NCI-H128 (cell line): ENCODE measurements at regions not wholly inside any gene's neighbourhood (a gene's known extent, or its start where the extent isn't known, plus 50 kb on each side); places are given as distances from the start of the nearest gene placed in this dataset.
"Not testable (repeated sequence)": the region's sequence is repeated elsewhere in the genome, so short reads cannot be mapped to it uniquely, and the experiment has no call there.

Experiments
- DNase-seq: peaks from one replicate; lab custom pipeline; 2025; ENCODE audit not compliant: unreplicated experiment; lab: John Stamatoyannopoulos, UW

DNA sequence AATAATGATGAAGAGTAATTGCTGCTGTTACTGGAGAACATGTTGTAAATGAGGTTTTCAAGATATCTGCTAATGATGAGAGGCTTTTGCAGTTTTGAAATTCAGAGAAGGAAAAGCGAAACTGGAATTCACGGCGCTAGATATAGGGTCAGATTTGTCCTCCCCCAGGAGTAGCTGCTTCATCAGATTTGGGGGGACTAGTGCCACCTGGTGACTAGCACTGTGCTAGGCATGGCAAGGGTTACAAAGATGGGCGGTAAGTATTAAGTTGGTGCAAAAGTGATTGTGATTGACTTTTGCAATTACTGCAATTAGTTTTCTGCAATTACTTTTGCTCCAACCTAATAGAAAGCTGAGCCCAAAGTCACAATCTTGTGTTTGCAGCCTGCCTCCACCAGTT, 879.9 kb upstream of the TENM4 start:
- no peak for DNase-seq

DNA sequence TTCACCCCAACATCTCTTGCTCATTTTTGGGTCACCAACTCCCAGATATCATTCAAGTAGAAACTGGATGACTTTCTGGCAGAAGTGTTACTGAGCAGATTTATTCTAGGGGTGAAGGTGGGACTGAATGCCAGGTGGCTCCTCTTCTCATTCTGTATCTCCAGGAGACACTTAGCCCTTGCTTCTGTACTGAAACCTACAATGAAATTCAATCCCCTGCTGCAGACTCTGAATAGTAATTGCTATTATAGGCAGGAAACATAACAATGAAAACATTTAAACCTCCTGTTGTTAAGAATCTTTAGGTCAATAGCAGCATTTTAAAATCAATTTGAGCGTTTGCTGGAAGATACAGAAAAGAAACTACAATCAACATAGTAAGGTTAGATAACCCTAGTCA, 879.4 kb upstream of the TENM4 start:
- peak; percentile 23 for DNase-seq

DNA sequence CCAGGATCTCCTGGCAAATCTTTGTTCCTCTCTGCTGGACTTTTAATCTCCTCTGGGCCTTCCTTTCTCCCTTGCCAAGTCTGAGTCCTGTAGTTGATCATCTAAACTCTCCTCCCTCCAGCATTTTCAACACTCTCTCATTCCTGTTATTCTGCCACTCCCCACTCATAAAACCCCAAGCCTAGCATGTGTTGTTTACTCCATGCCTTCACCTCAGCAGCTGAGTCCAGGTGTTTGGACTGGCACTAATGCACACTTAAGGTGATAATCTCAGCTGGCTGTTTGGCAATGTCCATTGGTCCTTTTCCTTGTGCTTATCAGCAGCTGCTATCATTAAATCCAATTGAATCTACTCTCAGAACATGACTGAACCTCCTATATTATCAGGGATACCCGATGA, 876.8 kb upstream of the TENM4 start:
- no peak for DNase-seq

DNA sequence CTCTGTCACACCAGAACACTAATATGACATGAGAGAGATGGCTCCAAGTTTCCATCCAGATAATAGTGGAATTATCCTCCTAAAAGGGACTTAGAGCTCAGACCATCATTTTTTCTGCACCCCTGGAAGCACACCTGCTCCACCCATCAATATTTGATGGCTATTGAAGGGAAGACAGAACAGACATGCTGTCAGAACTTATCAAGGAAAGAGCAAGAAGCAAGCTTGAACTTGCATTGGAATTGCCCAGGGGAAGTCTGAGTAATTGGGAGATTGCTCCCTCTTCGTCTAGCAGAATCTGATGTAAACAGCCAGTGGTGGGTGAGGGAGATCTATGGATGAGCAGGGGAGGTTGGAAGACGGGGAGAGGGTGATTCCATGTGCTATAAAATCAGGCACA, 874.4 kb upstream of the TENM4 start:
- DNase-seq, result no peak

DNA sequence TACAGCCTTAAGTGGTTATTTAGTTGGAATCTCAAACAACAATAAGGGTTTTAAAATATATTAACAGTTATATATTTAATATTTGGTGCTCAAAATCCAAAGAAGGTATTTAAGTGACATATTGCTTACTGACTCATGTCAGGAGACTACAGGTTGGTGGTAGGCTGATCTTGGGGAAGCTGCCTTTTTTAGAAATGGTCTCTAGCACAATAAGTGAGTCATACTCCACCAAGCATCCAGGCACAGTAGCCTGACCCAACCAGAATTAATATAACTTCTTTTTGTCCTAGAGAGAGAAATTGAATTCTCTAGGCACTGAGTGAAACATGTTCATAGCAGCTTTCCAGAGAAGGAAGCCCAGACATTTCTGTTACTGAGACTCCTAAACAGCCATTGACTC, 868.5 kb upstream of the TENM4 start:
- no peak for DNase-seq

DNA sequence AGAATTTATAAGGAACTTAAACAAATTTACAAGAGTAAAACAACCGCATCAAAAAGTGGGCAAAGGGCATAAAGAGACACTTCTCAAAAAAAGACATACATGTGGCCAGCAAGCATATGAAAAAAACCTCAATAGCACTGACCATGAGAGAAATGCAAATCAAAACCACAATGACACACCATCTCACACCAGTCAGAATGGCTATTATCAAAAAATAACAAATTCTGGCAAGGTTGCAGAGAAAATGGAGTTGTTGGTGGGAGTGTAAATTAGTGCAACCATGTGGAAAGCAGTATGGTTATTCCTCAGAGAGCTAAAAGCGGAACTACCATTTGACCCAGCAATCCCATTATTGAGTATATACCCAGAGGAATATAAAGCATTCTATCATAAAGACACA, 866.8 kb upstream of the TENM4 start:
- no peak for DNase-seq

DNA sequence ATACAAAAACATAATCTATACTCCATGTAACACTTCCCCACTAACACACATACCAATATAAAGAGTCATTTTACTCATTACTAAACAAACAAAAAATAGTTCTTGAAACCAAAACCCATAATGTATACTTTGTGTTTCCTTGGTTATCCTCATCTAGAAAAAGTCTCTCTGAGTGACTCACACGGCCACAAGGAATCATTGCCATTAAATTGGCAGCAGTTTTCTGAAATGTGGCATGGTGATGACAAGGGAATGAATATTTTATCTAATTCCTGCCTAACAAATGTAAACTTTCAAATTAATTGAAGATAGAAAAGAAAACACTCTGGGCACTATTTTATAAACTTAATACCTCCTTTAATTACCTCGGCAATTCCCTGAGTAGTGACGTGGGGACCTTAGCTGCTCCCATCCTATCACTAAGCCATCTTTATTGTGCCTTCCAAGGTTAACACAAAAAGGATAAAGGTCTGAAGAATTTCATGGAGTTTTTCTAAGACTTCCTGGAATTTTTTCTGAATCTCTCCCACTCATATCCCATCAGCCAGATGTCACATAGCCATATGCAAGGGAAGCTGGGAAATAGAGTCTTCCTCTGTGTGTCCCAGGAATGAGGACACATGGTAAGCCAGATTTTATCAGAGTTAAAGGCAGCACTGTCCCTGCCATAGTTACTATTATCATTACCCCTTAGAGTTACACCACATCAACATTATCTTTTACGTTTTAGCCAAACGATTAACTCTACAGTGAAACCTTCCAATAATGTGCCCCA, 857.2 kb upstream of the TENM4 start:
- no peak for DNase-seq

DNA sequence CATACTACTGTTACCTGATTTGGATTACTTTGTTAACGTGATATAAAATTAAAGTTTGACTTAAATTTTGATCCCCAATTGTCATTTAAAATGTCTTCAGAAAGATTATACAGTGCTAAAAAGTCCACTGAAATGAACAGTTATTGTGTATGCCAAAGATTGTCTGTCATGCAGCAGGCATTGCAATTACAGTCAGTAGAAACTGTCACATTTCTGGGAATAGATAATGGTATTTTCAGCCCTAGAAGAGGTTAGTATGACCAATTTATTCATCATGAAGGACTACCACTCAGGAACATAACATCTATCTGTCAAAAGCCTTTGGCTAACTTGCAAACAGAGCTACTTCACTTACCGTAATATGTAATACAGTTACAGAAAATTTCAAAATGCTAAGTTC, 852.5 kb upstream of the TENM4 start:
- DNase-seq, result no peak

DNA sequence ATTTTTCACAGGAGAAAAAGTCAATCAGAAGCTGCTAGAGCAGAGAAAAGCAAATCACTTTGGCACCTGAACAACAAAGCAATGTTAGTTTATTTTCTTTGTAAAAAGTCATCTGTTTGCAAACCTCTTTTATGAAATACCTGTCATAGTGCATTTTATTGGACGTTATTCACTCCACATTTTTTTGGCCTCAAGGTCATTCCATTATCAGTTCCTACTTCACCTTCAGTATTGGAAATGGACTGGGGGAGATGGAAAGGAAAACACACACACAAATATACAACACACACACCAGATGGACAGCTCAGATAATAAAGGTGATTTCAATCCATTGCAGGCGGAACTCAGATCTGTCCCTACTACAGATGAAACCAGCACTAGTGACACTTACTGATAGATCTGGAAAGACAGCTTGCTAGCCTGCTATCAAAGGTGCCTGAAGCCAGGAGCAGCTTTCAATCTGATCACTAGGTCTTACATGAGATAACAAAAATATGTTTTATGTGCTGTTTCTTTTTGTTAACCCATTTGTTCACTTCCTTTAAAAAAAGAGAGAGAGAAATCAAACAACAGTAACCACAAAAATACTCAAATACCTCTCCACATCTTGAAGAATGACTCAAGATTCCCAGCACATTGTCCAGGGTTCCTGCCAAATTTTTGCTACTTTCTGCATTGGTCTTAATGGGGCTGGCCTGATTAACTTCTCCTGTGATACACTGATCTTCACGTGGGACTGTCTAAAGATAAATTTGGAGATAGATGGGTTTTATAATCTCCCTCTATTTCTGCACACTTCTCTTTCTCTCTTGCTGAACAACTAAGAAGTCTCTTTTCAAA, 844.3 kb upstream of the TENM4 start:
- no peak for DNase-seq

DNA sequence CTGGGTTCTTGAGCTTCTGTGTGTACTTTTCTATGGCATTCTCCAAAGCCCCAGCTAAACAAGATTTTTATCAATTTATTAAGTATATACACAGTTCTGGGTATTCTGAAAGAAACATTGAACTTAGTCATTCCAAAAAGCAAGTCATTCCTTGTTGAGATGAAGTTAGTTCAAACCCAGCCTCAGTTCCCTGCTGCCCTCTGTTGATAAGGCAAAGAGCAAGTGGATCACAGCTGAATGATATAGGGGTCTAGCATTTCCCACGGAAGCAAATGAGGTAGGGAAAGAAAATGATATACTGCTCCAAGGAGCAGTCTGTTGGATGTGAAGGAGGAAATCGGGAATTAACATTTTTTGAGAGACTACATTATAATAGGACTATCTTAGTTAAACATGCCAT, 841.8 kb upstream of the TENM4 start:
- no peak for DNase-seq

DNA sequence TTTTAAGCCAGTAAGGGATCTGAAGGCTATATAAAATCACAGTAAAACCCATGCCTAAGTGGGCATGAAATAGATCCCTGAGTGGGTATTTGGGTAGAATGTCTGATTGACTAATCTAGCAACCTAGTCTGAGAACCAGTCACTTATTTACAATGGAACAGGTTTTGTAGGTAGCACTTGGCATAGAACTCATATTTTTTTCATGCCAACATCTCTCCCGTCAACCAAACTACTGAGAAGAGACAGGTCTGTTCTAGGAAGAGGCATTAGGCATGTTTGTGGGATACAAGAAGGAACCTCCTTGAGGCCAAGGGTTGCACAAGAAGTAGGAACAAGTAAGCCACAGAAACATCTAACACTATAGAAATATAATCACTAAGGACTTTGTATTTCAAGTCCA, 840.4 kb upstream of the TENM4 start:
- DNase-seq, result no peak

DNA sequence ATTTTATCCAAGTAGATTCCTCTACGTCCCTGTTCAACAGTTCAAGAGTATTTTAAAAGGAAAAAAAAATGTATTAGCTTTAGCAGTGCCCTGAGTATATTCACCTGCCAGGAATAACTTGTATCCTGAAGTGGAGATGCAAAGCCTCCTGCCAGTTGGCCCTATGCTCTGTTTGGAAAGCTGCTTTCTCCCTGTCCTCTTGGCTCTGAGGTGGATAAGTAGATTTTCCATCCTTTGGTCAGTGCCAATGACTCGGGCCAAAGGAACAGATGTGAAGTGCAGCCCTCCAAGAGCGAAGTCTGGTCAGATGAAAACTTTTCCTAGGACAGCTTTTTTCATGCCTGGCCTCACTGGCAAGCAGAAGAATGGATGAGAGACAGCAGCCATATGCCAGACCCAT, 839.9 kb upstream of the TENM4 start:
- no peak for DNase-seq

DNA sequence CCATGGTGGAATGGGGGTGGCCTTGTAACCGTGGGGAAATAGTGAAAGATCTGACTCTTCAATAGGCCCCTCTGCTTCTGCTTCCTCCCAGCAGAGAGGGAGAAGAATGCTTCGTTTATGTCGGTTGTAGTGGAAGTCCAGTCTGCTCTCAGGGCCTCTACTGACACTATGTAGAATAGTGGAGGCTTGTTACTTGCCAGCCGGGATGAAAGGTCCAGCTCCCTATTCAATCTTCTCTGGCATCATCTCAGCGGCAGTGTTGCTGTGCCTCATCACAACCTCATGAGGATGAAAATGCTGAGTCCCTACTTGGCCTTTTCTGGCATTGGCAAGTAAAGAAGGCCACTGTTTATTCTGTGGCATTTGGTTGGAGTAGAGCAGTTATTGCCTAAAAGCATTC, 820.9 kb upstream of the TENM4 start:
- no peak for DNase-seq

DNA sequence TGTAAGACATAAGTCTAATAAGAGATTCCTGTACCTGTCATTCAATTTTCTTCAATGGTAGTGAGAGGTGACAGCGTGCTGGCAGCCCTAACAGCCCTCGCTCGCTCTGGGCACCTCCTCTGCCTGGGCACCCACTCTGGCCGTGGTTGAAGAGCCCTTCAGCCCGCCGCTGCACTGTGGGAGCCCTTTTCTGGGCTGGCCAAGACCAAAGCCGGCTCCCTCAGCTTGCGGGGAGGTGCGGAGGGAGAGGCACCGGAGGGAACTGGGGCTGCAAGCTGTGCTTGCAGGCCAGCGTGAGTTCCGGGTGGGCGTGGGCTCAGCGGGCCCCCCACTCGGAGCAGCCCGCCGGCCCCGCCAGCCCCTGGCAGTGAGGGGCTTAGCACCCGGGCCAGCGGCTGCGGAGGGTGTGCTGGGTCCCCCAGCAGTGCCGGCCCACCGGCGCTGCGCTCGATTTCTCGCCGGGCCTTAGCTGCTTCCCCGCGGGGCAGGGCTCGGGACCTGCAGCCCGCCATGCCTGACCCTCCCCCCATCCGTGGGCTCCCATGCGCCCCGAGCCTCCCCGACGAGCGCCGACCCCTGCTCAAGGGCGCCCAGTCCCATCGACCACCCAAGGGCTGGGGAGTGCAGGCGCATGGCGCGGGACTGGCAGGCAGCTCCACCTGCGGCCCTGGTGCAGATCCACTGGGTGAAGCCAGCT, 816.6 kb upstream of the TENM4 start:
- DNase-seq, result not testable (repeated sequence)

DNA sequence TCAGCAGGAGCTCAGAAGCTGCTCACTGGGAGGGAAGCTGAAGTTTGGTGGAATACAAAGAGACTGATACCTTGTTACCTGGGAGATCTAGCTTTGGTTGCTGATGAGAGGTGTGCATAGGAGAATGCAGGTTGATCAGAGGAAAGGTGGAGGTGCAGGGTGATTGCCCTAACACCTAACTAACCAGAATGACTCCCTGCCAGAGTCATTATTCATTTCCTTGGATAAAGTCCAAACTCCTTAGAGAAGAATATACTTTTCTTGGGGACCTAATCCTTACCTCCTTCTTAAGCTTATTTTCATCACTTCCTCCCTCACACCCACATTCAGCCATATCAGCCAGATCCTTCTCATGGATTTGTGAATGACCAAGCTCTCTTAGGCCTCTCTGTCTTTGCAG, 814.2 kb upstream of the TENM4 start:
- DNase-seq, result no peak

DNA sequence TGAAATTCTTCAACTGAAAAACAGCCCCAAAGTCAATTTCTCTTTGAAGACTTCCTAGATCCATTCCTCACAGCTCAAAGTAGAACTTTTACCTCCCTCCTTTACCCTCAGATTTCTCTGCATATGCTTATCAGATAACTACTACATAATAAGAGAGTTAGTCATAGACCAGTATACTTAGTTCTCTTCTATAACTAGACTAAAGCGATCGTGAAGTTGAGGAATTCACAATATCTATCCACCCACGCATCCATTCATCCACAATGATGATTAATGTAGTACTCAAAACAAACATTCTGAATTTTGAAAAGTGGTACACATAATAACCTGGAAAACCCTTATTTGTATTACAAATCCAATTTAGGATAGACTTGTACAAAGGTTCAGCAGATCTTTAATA, 800.9 kb upstream of the TENM4 start:
- DNase-seq, result no peak

DNA sequence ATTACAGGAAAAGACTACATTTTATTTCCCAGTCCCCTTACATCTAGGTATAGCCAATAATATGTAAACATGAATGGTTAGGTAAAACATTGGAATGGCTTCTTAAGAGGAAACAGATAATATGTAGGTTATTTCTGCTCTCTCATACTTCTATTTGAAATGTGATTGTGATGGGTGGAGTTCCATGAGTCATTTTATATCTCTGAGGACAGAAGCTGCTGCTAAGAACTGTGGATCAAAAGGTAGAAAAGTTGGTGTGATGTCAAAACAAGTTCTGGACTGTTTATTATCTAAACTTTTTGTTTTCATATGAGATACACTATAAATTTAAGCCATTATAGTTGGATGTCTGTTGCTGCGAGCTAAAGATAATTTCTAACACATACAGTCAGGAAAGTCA, 799.4 kb upstream of the TENM4 start:
- DNase-seq, result no peak

DNA sequence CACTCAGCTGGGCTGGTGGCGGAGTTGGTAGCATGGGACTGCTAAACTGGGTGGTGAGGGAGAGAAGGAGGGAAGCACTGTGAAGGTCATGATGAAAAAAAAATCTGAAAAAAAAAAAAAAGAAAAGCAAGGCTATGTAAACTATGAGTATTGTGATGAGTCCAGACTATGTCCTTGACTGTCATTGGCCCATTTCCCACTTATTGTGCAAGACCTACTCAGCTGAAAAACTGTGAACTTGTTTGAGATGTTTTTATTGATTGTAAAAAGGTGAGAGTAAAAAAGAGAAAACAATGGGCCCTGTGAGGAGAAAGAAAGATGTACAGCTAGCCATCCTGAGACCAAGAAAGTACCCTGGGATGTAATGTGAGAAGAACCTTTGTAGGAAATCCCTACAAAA, 798.4 kb upstream of the TENM4 start:
- no peak for DNase-seq

DNA sequence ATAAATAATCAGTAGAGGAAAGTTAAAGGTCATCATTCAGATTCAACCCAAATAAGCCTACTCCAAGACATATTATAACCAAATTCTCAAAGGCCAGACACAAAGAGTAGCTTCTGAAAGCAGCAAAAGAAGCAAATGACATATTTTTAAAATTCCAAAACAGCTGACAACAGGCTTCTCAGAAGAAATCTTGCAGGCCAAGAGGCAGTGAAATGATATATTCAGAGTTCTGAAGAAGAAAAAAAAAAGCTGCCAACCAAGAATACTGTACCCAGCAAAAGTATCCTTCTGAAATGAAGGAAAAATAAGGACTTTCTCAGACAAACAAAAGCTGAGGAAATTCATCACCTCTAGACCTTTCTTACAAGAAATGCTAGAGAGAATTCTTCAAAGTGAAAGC, 787.1 kb upstream of the TENM4 start:
- DNase-seq, result no peak

DNA sequence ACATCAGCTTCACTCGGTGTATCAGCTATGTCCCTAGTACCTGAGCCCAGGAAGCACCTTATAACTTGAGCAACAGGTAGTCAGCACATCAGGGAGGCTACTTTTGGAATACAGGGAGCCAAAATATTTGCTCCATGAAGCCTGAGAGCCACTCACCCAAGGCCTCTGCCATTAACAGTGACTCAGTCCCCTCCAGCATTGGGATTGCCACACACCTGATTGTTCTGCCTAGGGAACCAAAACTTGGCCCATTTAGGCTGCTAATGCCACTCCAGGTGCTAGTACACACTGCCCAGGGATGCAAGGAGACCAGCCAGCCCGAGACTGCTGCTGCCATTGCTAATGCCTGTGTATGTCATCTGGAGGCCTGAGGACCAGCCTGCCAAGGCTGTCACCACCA, 773.6 kb upstream of the TENM4 start:
- DNase-seq, result no peak

DNA sequence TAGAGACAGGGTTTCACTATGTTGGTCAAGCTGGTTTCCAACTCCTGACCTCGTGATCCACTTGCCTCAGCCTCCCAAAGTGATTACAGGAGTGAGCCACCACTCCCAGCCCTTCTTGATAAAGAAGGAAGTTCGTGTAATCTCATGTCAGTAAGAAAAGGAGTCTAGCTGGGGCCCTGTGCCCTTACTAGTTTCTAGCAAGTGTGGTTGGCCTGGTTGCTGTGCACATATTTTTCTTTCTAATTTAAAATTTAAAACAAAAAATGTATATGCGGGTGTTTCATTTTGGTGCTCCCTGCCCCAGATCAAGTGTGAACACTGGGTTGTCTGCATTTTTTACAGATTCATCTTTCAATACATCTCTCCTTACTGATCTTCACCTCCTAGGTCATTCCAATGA, 770.8 kb upstream of the TENM4 start:
- no peak for DNase-seq

DNA sequence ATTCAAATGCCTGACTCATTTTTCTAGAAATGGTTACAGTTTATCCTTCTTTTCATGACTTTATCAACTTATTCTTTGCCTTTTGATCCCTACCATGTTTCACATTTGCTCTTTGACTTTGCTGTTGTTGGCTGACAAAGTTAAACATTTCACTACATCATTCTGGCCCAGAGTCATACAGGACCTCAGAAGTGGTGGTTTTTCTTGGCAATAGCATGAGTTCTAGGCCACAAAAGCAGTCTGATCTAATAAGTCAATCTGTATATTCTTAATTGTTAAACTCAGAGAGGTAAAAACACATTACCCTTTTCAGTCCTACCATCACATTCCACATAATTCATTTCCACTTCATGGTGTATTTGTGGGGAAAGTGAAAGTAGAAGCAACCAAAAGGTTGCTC, 763.2 kb upstream of the TENM4 start:
- DNase-seq, result no peak
